Gastrocnemius medialis (tissue), 4 donors: ENCODE measurements at regions not wholly inside any gene's neighbourhood (a gene's known extent, or its start where the extent isn't known, plus 50 kb on each side); places are given as distances from the start of the nearest gene placed in this dataset.

ENCODE experiments used
- ATAC-seq, 2 donors: fragments of 150-250 bp; one replicate each; pipeline ENCODE4 v1.9.1; 2016
- DNase-seq, 2 donors: peaks; one replicate each; pipeline ENCODE4 v3.0.0-alpha.2; 2019
- H3K27ac ChIP-seq, 4 donors: fragments of 200-600 bp; sonication (generic); 1 replicate in 1 of 4; 2 replicates in 3 of 4; pipeline ENCODE4 v1.5.1; 2016 to 2018; ENCODE audit warnings: mild to moderate bottlenecking in 2 of 4, moderate library complexity in 1 of 4
- H3K27me3 ChIP-seq, 3 donors: fragments of 200-600 bp; sonication (generic) in 2 of 3; 1 replicate in 1 of 3; 2 replicates in 2 of 3; pipeline versions ENCODE4 v1.5.1 to v1.6.0; 2016 to 2019; ENCODE audit warnings: mild to moderate bottlenecking in 1 of 3, moderate library complexity in 1 of 3
- H3K36me3 ChIP-seq, 2 donors: fragments of 200-600 bp; sonication (generic) in 1 of 2; one replicate each; pipeline ENCODE4 v1.5.1; 2017 to 2018
- H3K4me1 ChIP-seq, 2 donors: fragments of 200-600 bp; sonication (generic) in 1 of 2; one replicate each; pipeline ENCODE4 v1.5.1; 2016 to 2017; ENCODE audit warnings: mild to moderate bottlenecking in 2 of 2
- H3K4me3 ChIP-seq, 4 donors: fragments of 200-600 bp; sonication (generic) in 3 of 4; 1 replicate in 1 of 4; 2 replicates in 3 of 4; pipeline ENCODE4 v1.5.1; 2016 to 2019; ENCODE audit warnings: mild to moderate bottlenecking in 2 of 4
- H3K9me3 ChIP-seq, 3 donors: fragments of 200-600 bp; sonication (generic) in 2 of 3; 1 replicate in 1 of 3; 2 replicates in 2 of 3; pipeline ENCODE4 v1.5.1; 2016 to 2019
- POLR2A ChIP-seq, 2 donors: fragments of 450-650 bp; IDR thresholded peaks; one replicate each; pipeline ENCODE4 v1.6.1; 2017; ENCODE audit warnings: antibody characterized with exemption in 2 of 2, mild to moderate bottlenecking in 2 of 2, moderate library complexity in 2 of 2
- in situ Hi-C, 4 donors: fragments of 200-750 bp; cut with MboI; loops; one replicate each; pipeline versions ENCODE4 v1.15.0 to v1.8.0; 2017; ENCODE audit warnings: low sequenced_read_pairs in 4 of 4
- intact Hi-C: fragments of 100-400 bp; cut with DNase I; formaldehyde crosslinking; loops from one replicate; pipeline ENCODE4 v1.15.1; 2023; ENCODE audit warnings: low total_unique reads
- TF ChIP-seq, protein P1 (sequence below), 5 experiments: fragments of 450-650 bp in 3 of 5; fragments of 200-600 bp in 2 of 5; sonication (generic) in 2 of 5; IDR thresholded peaks in 4 of 5; conservative IDR thresholded peaks in 1 of 5; 1 replicate in 4 of 5; 2 replicates in 1 of 5; pipeline ENCODE4 v1.5.1; 2016 to 2019; ENCODE audit warnings: antibody characterized with exemption in 5 of 5, mild to moderate bottlenecking in 3 of 5, moderate library complexity in 3 of 5

DNA sequence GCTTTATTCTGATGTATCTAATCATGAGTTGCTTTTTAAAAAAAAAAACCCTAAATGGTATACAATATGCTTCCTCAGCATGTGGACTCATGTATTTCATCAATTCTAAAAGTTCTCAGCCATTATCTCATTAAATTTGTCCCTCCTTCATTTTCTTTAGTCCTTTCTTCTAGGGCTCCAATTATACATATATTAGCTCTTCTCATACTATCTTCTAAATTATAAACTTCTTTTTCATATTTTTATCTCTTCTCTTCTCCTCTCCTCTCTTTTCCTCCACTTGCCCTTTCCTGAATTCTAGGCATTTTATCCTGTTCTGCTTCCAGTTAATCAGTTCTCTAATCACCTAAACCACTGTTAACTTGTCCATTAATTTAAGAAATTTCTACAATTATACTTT, 55.0 kb upstream of the IL33 start:
- H3K36me3 ChIP-seq, result no peaks in the 10 kb centered on the region
- DNase-seq, result no peak
- no peaks in the 10 kb centered on the region for H3K4me1 ChIP-seq
- H3K9me3 ChIP-seq, result peaks cover 0 to 6% (median 0%) of the 10 kb centered on the region in 3 donors
- no peak overlapping the region for H3K4me3 ChIP-seq
- no peak for ATAC-seq
- H3K27ac ChIP-seq, result no peak overlapping the region
- H3K27me3 ChIP-seq, result no peaks in the 10 kb centered on the region
- in situ Hi-C loops, result no loop called here
- TF ChIP-seq, protein P1, sequence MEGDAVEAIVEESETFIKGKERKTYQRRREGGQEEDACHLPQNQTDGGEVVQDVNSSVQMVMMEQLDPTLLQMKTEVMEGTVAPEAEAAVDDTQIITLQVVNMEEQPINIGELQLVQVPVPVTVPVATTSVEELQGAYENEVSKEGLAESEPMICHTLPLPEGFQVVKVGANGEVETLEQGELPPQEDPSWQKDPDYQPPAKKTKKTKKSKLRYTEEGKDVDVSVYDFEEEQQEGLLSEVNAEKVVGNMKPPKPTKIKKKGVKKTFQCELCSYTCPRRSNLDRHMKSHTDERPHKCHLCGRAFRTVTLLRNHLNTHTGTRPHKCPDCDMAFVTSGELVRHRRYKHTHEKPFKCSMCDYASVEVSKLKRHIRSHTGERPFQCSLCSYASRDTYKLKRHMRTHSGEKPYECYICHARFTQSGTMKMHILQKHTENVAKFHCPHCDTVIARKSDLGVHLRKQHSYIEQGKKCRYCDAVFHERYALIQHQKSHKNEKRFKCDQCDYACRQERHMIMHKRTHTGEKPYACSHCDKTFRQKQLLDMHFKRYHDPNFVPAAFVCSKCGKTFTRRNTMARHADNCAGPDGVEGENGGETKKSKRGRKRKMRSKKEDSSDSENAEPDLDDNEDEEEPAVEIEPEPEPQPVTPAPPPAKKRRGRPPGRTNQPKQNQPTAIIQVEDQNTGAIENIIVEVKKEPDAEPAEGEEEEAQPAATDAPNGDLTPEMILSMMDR (IDR thresholded peaks at IDR 0.05 in 4 of 5, conservative IDR thresholded peaks at IDR 0.05 in 1 of 5), result no peak
- no peak for TF ChIP-seq POLR2A (IDR thresholded peaks at IDR 0.05)
- intact Hi-C loops, result no loop called here

DNA sequence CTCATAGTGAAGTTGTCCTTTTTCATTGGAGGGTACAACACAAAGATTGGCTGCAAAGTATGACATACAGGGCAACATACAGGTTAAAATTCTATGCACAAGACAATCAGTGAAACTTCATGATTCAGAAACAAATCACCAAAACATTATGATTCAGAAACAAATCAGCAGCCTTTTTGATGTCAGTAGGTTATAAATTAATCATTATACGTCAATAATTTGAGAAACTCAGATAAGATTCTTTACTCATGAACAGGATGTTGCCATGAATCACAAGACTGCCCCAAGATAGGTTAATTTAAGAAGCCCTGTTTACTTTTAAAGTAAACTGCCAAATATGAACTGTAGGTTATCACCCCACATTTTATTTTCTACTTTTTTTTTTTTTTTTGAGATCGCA, 62.2 kb upstream of the IL33 start:
- intact Hi-C loops (no loop called here), in situ Hi-C loops (no loop called here)
- no peak overlapping the region for H3K27ac ChIP-seq
- H3K9me3 ChIP-seq, result no peaks in the 10 kb centered on the region
- no peaks in the 10 kb centered on the region for H3K4me1 ChIP-seq
- H3K36me3 ChIP-seq, result no peaks in the 10 kb centered on the region
- H3K4me3 ChIP-seq, result no peak overlapping the region
- H3K27me3 ChIP-seq, result no peaks in the 10 kb centered on the region
- no peak for DNase-seq
- ATAC-seq, result no peak
- TF ChIP-seq, protein P1 (IDR thresholded peaks at IDR 0.05 in 4 of 5, conservative IDR thresholded peaks at IDR 0.05 in 1 of 5), result no peak
- TF ChIP-seq POLR2A (IDR thresholded peaks at IDR 0.05), result no peak

DNA sequence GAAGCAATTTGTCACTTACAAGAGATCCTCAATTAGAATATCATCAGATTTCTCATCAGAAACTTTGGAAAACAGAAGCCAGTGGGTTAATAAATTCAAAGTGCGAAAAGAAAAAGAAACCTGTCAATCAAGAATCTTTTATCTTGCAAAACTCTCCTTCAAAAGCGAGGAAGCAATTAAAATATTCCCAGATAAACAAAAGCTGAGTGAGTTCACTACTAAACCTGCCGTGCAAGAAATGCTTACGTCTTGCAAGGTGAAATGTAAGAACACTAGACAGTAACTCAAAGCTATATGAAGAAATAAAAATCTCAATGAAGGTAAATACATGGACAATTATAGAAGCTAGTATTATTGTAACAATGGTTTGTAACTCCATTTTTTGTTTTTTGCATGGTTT, 62.8 kb upstream of the IL33 start:
- DNase-seq, result no peak
- intact Hi-C loops, result no loop called here
- Histone ChIP-seq H3K36me3 (no peaks in the 10 kb centered on the region), H3K27me3 (no peaks in the 10 kb centered on the region), H3K27ac (no peak overlapping the region), H3K4me3 (no peak overlapping the region), H3K4me1 (no peaks in the 10 kb centered on the region), H3K9me3 (no peaks in the 10 kb centered on the region)
- in situ Hi-C loops, result no loop called here
- TF ChIP-seq, protein P1 (IDR thresholded peaks at IDR 0.05 in 4 of 5, conservative IDR thresholded peaks at IDR 0.05 in 1 of 5), result no peak
- no peak for TF ChIP-seq POLR2A (IDR thresholded peaks at IDR 0.05)
- no peak for ATAC-seq

DNA sequence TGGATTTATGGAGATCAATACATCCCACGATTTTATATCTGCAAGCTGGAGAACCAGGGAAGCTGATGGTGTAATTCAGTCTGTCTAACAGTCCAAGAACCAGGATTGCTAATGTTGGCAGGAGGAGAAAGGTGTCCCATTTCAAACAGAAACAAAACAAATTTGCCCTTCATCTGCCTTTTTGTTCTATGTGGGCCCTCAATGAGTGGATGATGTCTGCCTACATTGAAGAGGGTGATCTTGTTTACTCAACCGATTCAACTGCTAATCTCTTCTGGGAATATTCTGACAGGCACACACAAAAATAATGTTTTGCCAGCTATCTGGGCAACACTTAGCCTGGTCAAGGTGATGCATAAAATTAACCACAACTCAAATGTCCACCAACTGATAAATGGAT, 65.1 kb upstream of the IL33 start:
- no peaks in the 10 kb centered on the region for H3K36me3 ChIP-seq
- H3K4me3 ChIP-seq, result no peak overlapping the region
- H3K4me1 ChIP-seq, result no peaks in the 10 kb centered on the region
- H3K27ac ChIP-seq, result no peak overlapping the region
- intact Hi-C loops (no loop called here), in situ Hi-C loops (no loop called here)
- TF ChIP-seq POLR2A (IDR thresholded peaks at IDR 0.05), result no peak
- TF ChIP-seq, protein P1 (IDR thresholded peaks at IDR 0.05 in 4 of 5, conservative IDR thresholded peaks at IDR 0.05 in 1 of 5), result no peak
- H3K9me3 ChIP-seq, result no peaks in the 10 kb centered on the region
- no peak for ATAC-seq
- DNase-seq, result no peak
- no peaks in the 10 kb centered on the region for H3K27me3 ChIP-seq

DNA sequence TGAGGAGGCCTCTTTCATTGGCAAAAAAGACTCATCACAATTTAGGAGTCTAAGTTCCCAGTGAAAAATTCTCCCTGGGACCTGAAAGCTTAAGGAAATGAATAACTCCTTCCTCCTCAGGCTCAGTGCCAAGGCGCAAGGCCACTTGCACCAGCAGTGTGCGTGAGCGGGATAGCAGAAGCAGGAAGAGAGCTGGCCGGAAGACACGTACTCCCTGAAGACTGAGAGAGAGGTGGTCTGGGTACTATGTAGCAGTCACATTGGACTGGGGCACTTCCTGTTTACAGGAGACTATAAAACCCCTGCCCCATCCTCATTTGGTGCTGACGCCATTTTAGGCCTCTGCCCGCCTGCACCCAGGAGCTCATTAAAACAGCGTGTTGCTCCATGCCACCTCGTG, 66.3 kb upstream of the IL33 start:
- Histone ChIP-seq H3K36me3 (no peaks in the 10 kb centered on the region), H3K4me1 (no peaks in the 10 kb centered on the region), H3K9me3 (no peaks in the 10 kb centered on the region), H3K27me3 (no peaks in the 10 kb centered on the region), H3K4me3 (no peak overlapping the region), H3K27ac (no peak overlapping the region)
- in situ Hi-C loops, result no loop called here
- intact Hi-C loops, result no loop called here
- no peak for DNase-seq
- no peak for ATAC-seq
- TF ChIP-seq, protein P1 (IDR thresholded peaks at IDR 0.05 in 4 of 5, conservative IDR thresholded peaks at IDR 0.05 in 1 of 5), result no peak
- no peak for TF ChIP-seq POLR2A (IDR thresholded peaks at IDR 0.05)
